IPS-NIHi11 (cell line): ENCODE measurements at regions not wholly inside any gene's neighbourhood (a gene's known extent, or its start where the extent isn't known, plus 50 kb on each side); places are given as distances from the start of the nearest gene placed in this dataset.

ENCODE experiments used
- DNase-seq: peaks from one replicate; pipeline ENCODE4 v3.0.0; 2012; ENCODE audit warnings: mixed read lengths, low spot score

DNA sequence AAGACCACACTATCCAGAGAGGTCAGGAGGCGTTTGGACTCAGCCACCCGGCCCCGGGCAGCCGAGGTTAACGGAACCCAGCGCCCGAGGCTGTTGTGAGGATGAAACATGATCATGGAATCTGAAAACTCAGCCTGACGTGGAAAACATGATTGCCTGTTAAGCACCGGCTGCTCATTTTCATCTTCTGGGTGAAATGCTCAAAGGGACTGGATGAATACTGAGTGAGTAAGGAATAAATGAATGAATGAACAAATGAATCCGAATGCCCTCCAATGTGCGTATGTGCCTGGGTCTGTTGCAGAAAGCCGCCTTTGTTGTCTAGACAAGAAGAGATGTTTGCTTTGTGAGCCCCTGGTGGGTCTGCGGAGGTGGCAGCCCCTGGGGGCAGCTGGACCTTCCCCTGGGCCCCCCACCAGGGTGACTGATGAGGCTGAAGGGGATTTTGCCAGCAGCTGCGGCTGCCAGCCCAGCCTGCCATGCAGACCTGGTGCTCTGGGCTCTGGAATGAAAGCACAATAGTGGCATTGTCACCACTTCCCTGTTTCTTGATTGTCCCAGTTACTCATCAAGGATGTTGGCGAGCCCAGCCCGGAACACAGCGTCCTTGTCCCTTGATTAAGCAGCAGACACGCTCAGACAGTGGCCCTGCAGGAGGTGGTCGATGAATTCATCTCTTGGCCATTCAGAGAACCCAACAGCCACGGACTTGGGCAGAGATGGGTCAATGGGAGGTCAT lies 211.1 kb downstream of the ANKRD60 start:
- no peak for DNase-seq

DNA sequence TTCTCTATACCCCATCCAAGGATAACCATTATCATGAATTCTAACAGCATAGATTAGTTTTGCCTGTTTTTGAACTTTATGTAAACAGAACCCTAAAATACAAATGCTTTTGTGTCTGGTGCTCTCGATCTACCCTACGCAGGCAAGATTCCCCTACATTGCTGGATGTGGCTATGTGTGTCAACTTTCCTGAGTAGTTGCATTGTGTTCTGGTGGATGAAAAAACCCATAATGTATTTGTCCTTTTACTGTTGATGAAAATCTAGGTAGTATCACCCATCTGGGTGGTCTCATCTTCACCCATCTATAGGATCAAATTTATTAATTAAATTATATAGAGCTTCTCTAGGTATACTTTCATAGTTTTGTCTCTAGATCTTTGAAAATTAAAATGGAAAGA lies 211.7 kb downstream of the ANKRD60 start:
- no peak for DNase-seq

DNA sequence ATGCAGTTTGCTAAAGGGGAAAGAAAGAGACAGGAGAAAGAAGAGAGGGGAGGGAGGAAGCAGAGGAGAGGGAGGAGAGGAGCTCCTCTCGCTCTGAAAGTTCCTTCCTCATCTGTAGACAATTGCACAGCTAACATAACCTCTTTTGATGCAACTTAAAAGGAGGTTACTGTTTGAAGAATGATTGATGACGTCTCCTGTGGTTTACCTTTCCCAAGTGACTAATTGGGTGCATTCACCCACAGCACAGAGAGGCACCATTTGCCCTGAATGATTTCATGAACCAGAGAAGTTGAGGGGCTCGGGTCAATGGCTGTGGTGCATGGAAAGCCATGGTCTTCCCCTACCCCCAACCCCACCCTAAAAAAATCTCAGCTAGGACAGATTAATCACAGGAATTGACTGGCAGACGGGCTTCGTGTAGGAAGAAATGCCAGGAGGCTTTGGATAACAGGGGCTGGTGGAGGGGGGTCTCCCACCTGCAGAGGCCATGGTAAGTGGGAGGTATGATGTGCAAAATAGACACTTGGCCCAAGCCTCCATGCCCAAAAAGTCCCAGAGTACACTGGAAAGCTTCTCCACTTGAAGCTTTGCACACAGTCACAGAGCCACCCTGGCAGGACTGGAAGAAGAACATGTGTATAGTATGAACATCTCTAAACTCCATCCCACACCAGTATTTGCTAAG lies 213.7 kb downstream of the ANKRD60 start:
- DNase-seq: no peak

DNA sequence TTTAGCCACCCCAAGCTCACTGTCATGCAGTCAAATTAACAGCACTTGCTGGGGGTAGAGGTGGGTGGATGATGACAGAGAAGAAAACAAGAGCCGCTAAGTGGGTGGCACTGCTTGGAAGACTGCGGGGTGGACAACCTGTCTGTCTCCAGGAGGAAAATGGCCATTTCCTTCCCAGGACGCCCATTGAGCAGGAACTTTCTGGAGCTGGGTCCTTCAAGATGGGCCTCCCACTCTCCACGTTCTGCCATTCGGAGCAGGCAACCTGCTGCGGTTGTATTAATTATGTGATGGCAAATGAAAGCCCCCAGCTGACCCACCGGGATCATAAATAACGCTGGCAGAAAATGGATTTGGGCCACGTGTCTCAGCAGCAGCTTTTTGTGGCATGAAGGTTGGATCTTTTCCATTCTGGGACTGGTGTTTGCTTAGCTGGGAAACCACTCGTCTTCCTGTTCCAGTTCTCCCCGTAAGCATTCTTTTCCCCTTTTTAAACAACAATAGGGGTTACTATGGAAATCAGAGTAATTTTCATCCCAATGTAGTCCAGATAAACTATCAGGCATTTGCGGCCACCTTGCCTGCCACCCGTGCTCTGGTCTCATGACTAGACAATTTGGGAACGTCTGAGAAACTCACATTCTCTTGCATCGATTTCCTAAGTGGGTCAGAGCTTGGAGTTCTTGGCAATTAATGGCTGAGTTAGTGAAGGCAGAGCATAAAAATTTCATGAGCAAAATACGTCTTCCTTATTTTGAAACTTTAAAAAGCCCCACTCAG lies 215.5 kb downstream of the ANKRD60 start:
- no peak for DNase-seq

DNA sequence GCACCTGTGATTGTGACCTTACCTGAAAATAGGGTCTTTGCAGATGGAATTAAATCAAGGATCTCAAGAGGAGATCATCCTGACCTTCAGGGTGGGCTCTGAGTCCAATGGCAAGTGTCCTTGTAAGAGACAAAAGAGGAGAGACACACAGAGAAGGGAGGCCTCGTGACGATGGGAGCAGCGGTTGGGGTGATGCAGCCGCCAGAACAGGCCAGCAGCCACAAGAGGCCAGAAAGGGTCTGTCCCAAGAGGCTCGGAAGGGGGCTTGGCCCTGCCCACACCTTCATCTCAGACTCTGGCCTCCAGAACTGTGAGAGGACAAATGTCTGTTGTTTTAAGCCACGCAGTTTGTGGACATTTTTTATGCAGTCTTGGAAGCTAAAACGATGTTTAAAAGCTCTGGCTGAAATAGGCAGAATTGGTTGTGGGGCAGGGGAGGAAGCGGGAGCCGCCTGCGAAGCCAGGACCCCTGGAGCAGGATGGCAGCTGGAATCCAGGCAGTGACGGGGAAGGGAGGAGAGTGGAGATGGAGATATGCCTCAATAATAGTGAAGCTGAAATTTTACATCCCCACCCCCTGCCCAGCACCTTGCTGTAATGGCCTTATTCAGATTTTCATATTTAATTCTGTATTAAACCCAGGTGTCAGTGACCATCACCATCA lies 216.4 kb downstream of the ANKRD60 start:
- no peak for DNase-seq

DNA sequence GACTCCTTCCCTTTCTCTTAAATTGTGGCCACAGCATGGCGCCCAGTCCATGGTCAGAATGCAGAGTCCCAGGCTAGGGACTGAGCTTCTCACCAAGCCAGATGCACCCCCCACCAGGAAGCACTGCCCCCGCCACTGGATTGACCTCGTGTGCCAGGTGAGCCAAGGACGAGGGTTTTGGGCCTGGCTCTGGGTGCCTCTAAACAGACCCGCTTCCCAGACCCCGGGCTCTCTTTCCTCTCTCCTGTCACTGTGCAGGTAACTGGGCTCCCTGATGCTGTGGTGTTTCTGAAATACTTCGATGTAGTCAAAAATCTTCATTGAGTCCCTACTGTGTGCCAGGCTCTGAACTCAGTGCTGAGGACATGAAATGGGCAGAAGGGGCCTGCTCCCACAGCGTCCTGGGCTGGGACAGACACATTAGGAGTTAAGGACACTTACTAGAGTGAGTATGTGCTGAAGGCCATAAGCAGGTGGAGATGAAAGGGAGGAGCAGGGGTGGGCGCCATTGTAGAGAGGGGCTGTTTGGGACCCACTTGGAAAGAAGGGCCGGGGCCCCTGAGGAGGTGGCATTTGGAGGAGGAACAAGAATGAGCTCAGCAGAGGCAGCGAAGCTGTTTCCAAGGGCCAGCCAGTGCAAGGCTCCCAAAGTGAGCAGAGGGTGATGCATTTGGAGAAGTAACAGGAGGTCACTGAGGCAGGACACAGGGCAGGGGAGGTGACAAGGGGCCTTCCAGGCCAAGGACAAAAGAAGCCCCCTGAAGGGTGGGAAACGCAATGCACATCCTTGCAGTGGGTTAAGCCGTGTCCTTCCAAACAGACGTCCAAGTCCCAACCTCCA lies 217.1 kb downstream of the ANKRD60 start:
- DNase-seq: no peak

DNA sequence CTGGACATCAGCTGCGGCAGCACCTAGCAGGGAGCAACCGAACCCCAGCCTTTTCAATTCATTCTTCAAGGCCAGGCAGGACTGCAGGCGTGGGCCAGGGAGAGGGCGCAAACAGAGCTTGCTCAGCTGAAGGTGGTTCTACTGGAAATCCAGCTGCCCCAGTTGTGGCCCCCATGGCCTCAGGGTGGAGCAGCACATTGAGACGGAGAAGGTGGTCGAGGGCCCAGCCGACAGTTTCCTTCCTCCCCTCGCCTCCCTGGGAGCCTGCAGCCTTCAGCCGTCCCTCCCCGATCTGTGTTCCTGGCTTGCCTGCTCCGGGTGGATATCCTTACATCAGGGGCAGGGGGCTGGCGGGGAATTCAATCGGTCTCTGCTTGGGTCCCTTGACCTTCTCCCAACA lies 217.8 kb downstream of the ANKRD60 start:
- DNase-seq: no peak

DNA sequence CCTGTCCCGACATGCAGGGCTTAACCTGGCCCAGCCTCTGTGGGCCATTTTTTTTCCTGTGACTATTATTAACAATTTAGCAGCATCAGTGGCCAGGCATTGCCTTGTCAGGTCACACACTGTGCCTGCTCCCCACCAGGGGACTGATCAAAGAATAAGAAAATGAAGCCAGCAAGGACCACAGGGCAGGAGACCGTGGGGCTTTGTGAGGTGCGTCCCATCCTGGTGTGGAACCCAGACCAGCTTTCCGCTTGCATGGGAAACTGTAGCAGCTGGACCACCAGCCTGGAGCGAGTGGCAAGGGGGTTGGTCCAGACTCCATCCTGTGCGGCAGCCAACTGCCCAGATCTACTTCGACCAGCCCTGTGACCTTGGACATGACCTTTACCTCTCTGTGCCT lies 218.3 kb downstream of the ANKRD60 start:
- DNase-seq: no peak

DNA sequence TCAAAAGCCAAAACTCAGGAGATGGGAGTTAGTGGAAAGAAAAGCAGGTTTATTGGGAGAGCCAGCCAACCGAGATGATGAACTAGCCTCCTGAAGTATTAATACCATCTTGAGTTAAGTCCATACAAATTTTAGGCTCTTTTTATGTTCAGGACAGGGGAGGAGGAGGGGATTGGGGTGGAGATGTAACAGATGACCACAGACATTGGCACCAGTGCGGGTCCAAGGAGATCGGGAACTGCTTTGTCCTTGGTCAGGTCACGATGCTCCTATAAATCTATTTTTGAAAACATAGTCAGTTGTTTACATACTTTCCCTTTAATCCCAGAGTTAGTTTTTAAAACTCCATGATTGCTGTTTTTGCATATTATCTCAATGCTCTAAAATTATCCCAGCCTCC lies 219.6 kb downstream of the ANKRD60 start:
- no peak for DNase-seq

DNA sequence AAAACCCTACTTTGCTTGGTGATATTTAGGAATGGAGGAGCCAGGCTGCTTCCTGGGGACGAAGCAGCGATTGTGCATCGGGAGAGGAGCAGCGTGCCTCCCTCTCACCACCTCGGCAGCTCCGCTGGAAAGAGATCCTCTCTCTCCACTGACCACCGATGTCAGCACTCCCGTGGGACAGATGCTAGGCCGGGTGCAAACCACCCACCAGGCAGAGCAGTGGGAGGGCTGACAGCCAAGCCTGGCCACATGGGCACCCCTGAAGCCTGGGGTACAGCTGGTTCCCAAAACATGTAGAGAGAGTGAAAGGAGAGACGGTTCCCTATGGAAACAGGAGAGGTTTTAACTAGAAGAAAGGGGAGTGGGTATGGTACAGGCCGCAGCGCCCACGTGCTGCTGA lies 220.0 kb downstream of the ANKRD60 start:
- no peak for DNase-seq

DNA sequence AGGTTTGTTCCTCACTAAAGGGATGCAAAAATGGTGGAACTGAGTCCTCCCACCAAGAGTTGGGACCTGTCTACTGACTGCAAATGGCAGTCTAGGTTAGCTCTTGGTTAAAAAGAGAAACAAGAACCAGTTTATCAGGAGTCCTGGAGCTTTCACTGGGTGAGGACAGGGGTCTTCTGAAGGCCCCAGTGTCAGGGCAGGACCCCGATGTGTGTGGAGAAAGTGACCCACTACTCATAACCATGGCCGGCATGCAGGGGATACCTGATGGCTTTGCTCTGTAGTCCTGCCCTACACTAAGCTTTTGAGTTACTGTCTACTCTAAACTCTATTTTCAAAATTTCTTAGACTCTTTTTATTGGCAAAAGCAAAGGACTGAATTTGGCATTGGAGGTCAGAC lies 220.5 kb downstream of the ANKRD60 start:
- no peak for DNase-seq

DNA sequence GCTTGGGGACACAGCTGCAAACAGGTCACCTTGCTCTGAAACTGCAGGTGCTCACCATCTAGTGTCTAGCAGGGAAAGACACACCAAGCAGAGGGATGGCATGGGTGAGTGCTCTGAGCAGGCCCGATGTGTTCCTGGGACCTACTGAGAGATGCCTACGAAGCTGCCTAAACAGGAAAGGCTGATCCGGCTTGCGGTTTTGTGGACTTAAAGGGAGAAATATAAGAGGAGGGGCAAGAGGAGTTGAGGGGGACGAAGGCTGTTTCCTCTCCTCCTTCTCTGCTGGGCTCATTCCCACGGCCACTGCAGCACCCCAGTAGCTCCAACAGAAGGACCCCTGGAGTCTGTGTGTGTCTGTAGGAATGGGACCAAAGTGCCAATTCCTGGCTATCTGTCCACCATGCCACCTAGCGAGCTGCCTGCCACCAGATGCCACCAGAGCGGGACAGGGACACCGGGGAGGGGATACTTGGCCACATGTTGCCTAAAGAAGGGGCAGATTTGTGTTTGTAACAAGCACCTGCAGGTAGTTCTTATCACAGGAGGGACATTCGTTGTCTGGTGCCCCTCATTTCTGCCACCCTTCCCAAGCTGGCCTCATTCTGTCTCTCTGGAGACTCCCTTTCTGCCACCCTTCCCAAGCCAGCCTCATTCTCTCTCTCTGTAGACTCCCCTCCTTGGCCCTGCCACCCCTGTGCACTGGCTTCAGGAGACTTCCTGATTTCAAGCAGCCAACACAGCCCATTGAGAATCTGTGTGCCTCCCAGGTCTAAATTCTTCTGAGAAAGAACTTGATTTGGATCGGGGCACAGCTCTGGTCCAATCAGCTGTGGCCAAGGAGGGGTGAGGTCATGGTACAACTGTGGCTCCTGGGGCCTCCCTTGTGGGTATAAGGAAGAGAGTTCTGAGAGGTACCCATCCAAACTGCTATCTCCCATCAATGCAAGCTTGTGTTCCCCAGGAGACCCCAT lies 221.8 kb downstream of the ANKRD60 start:
- DNase-seq: no peak

DNA sequence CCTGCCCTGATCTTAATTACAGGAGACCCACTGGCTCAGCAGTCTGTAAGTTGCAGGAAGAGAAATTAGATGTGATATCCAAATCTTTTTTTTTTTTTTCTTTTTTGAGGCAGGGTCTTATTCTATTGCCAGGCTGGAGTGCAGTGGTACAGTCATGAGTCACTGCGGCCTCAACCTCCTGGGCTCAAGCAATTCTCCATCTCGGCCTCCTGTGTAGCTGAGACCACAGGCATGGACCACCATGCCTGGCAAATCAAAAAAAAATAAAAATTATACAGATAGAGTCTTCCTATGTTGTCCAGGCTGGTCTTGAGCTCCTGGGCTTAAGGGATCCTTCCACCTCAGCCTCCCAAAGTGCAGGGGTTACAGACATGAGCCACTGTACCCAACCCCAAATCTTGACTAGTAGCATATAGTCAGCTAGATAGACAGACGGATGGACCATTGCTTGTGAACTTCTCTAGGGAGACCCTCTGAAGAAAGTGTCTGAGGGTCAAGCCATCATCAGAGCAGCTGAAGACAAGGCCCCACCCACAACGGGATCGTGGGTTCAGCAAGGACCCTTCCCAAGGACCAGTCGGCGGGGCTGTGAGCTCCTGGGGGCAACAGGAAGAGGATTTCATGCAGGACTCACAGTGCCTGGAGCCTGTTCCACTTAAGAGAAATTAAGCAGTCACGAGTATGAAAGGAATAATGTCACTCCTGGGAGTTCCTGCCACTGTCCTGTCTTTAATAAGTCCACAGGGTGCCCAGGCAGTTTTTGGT lies 222.7 kb downstream of the ANKRD60 start:
- DNase-seq: no peak

DNA sequence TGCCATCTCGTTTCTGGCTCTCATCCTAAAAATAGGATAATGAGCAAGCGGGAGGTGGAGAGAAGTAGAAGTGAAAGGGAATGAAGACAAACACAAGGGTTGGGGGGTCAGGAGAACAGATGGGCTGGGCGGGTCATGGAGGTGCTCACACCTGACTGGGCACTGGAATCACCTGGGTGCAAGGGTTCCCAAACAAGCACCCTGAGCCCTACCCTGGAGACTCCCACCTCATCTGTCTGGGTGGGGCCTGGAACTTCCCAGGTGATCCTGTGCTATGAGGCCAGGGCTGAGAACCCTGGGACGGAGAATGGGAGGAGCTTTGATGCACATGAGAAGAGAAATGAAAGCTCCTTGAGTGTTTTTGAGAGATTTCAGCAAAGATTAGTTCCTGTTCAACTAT lies 223.6 kb downstream of the ANKRD60 start:
- DNase-seq: no peak

DNA sequence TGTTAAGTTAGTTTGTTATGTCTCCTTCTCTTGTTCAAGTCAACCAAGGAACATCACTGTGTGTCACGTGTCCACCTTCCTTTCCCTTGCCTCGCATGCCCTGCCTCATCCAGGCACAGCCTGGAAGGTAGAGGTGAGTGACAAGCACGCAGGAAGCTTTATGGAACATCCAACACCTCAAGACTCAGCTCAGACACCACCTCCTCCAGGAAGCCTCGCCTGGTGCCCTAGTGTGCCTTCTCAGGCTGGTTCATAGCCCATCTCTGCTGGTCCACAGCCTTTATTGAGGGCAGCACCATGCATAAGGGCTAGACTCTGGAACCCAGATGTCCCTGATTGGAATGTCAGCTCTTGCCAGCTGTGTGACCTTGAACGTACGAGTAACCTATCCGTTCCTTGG lies 224.3 kb downstream of the ANKRD60 start:
- no peak for DNase-seq

DNA sequence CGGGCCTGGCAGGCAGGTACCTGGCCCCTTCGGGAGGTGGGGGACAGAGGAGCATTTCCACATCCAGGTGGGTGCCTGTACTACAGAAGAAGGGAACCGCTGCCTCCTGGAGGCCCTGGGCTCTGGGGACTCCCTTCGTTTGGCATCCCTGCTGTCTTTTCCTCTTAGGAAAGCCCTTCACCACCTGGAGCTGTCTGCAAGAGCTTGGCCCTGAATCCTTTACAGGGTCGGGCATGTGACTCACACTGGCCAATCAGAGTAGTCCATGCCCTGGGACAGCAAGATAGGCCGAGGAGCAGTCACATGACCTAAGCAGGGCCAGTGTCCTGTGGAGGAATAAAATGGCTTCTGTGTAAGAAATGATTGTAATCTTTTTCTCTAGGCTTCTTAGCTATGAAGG lies 224.9 kb downstream of the ANKRD60 start:
- peak; percentile 38 for DNase-seq

DNA sequence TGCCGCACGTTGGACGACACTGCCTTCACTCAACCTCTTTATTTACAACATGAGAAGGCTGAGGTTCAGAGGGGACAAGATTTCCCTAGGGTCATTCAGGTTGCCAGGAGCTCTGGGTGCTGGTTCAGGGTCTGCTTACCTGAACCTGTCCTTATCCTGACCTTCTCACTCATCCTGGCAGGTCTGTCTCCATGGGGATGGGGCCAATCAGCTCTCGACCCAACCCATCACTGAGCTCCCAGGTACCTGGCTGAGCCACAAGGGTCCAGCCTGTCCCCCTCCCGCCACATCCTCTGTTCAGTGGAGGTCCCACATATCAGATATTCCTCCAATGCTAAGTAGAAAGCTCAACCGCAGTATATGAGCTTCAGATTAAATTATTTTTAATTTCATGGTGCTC lies 225.6 kb downstream of the ANKRD60 start:
- no peak for DNase-seq

DNA sequence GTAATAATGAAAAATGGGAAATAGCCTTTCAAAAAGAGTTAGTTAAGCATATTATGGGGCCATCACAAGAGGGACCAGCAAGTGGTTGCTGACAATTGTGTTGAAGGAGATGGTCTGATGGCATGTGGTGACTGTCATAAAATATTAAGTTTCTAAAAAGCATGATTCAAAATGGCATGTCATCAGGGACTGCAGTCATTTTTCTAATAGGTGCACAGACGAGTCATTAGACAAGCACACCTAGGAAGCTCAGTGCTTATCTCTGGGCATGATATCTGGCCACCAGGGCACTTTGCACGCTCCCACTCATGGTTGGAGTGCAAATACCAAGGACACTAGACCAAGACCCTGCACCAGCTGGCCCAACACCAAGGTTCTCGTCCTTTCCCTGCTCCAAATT lies 226.5 kb downstream of the ANKRD60 start:
- DNase-seq: no peak

DNA sequence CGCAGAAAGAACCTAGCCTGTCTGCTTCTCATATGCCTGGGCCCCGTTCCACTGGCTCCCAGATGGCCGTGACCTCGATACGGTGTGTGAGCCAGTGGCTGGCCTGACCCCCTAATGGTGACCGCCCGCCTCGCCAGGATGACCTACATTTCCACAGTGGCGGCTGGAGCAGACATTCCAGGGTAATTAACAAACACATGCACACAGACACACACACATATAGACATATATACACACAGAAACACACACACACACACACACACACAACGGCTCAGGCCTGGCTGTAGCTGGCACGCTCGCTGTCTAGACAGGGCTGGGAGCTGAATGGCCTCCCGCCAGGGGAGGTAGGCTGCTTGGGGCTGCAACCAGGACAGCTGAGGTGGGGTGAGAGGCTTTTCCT lies 227.1 kb downstream of the ANKRD60 start:
- DNase-seq: no peak

DNA sequence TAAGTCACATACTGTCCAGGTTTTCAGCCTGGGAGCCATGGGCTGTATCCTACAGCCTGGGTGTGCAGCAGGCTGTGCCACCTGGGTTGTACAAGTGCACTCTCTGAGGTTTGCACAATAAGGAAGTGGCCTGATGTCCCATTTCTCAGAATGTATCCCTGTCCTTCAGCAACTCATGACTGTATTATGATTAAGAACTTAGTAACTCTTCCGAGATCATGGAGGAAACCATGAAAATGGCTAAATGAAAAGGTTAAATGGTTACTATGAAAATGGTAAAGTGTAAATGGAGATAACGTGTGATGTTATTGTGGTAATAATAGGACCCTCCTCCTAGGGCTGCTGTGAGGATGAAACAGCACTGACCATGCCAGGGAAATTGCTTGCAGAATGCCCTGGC lies 227.6 kb downstream of the ANKRD60 start:
- DNase-seq: no peak
